GM12872 (cell line): ENCODE measurements at regions not wholly inside any gene's neighbourhood (a gene's known extent, or its start where the extent isn't known, plus 50 kb on each side); places are given as distances from the start of the nearest gene placed in this dataset.

ENCODE experiments used
- CTCF ChIP-seq: IDR thresholded peaks from 3 replicates; pipeline ENCODE4 v1.5.1; 2011; ENCODE audit warnings: low read depth, mild to moderate bottlenecking, low read length, moderate library complexity; ENCODE audit not compliant: insufficient read depth

DNA sequence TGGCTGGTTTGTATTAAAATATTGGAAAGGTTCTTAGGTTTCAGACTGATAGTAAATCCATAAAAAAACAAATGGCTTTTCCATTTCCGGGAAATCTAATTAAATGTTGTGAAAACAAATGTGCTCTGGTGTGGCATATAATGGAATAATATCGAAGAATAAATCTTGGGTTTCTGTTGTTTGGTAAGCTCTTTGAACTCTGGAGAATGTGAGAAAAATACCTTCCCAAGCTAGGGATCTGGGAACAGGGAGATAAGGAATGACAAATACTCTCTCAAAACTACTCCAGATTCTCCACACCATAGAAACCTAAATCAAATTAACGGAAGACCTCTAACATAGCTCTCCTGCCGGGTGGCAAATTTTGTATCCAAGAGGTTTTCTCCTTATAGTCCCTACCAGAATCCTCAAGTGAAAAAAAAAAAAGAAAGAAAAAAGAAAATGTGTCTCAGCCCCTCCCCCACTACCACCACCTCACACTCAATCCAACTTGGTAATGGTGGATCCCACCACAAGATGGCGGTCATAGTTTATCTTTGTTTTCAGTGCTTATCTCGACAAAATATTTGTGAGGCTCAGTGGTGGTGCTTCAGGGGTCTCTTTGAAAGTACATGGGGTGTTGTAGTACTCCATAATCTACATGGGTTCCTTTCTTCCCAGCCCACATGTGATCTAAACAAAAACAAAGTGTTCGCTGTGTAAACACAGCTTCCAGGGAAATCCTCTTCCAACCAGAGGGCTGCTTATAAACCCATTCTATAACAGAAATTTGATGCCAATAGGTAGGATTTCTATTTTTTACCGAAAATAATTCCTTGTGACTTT lies 54.5 kb upstream of the FST start:
- 0 out of 3 replicates have a peak, but pooled peaks have one; percentile 27 for TF ChIP-seq CTCF

DNA sequence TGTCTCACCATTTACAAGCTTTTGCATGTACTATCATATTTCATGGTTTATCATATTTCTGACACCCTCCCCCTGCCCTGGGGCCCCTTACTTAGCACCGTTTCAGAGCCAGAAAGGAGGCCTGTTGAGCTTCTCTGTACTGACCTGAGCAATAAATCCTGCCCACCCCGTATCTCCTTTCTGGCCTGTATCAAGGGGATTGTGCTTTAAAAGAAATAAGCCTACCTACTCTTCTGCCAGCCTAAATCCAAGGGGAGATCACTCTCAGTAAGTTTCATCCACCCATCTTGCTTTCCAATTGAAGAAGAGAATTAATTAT lies 54.0 kb upstream of the FST start:
- no peak for TF ChIP-seq CTCF

- TF ChIP-seq CTCF: no peak
Measured at GRCh38 chr5:53426878-53427277, 53.6 kb upstream of the FST start.

- no peak for TF ChIP-seq CTCF
Measured at GRCh38 chr5:53427965-53428364, 52.5 kb upstream of the FST start.

- TF ChIP-seq CTCF: no peak
Measured at GRCh38 chr5:53429706-53430105, 50.7 kb upstream of the FST start.

DNA sequence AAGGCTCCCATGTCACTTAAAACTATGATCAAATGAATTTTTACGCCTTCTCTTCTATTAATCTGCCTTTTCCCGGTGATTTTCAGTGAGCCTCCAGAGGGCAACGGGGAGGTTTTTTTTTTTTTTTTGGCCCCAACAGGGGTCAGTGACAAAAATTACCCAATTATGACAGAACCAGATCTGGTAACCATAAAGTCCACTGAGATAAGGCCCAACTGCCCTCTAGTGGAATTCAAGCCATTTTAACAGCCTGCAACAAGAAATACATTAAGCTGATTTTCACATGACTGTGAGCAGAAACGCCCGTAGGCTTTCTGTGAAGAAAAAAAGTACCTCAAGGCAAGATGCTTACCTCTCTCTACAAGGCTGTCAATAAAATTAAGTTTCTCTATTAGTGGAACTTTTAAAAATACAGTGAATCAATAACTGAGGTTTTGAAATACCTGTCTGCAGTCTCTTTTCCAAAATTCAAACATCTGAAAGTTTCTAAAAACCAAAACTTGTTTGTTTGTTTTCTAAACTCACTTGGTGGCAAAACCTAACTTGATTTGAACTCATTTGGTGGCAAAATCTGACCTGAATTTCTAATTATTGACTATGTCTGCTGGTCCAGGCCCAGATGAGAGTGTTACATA lies 49.7 kb upstream of the FST start:
- 0 out of 3 replicates have a peak, but pooled peaks have one; percentile 16 for TF ChIP-seq CTCF
